ENCODE measurements at regions not wholly inside any gene's neighbourhood (a gene's known extent, or its start where the extent isn't known, plus 50 kb on each side); places are given as distances from the start of the nearest gene placed in this dataset.

DNA sequence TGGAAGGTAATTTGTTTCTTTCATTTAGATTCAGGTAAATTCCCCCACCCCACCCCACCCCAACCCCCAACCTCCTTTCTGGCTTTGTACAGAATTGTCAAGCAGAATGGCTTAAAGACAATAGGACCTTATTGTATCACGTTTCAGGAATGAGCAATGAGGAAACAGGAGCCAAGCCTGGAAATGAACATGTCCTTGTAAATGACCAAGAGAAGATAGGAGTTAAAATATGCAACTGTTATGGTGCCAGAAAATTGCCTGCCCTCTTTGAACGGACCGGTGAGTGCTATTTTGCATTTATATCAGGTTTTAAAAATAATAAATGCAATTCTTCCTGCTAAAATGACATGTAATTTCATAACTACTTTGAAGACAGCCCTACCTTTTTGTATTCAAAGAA is 141.6 kb upstream of the PELI2 start:
- TF ChIP-seq POLR2A (IDR thresholded peaks at IDR 0.05; ENCODE audit: low read depth, low read length) (no peak), POLR2AphosphoS5 (IDR thresholded peaks at IDR 0.05; ENCODE audit: insufficient read depth, low read depth, low read length) (no peak), GATA2 (IDR thresholded peaks at IDR 0.05; ENCODE audit: insufficient read depth, insufficient read length, low read depth, low read length) (no peak)
